Lower leg skin (tissue), 4 donors: ENCODE measurements at regions not wholly inside any gene's neighbourhood (a gene's known extent, or its start where the extent isn't known, plus 50 kb on each side); places are given as distances from the start of the nearest gene placed in this dataset.
"Not testable (repeated sequence)": the region's sequence is repeated elsewhere in the genome, so short reads cannot be mapped to it uniquely, and the experiment has no call there.

Source experiments
- DNase-seq, 2 donors: peaks; one replicate each; pipeline ENCODE4 v3.0.0-alpha.2; 2019; ENCODE audit warnings: low spot score in 2 of 2
- H3K4me3 ChIP-seq: fragments of 200-600 bp; sonication (generic); 2 replicates; pipeline ENCODE4 v1.5.1; 2017; ENCODE audit warnings: mild to moderate bottlenecking, low read depth; ENCODE audit not compliant: poor library complexity, severe bottlenecking
- POLR2A ChIP-seq, 2 donors: fragments of 450-650 bp; IDR thresholded peaks; one replicate each; pipeline ENCODE4 v1.6.1; 2016 to 2017; ENCODE audit warnings: antibody characterized with exemption in 2 of 2, mild to moderate bottlenecking in 1 of 2, moderate library complexity in 1 of 2
- WGBS, 2 donors: methylation state at CpG; one replicate each; pipeline ENCODE4 v1.1.5; 2018; 5-methylcytosine and 5-hydroxymethylcytosine counted together
- intact Hi-C: fragments of 100-400 bp; cut with DNase I; formaldehyde crosslinking; loops from one replicate; pipeline ENCODE4 v1.15.0; 2023; ENCODE audit warnings: low total_unique reads
- TF ChIP-seq, protein P1 (sequence below), 3 donors: fragments of 450-650 bp; IDR thresholded peaks; one replicate each; pipeline ENCODE4 v1.5.1; 2016; ENCODE audit warnings: antibody characterized with exemption in 3 of 3, mild to moderate bottlenecking in 3 of 3, moderate library complexity in 2 of 3

- WGBS, 2 donors, result 60 to 65% methylated on average over 2 of the region's 2 CpGs
- no peak overlapping the region for H3K4me3 ChIP-seq
- TF ChIP-seq, protein P1, sequence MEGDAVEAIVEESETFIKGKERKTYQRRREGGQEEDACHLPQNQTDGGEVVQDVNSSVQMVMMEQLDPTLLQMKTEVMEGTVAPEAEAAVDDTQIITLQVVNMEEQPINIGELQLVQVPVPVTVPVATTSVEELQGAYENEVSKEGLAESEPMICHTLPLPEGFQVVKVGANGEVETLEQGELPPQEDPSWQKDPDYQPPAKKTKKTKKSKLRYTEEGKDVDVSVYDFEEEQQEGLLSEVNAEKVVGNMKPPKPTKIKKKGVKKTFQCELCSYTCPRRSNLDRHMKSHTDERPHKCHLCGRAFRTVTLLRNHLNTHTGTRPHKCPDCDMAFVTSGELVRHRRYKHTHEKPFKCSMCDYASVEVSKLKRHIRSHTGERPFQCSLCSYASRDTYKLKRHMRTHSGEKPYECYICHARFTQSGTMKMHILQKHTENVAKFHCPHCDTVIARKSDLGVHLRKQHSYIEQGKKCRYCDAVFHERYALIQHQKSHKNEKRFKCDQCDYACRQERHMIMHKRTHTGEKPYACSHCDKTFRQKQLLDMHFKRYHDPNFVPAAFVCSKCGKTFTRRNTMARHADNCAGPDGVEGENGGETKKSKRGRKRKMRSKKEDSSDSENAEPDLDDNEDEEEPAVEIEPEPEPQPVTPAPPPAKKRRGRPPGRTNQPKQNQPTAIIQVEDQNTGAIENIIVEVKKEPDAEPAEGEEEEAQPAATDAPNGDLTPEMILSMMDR (IDR thresholded peaks at IDR 0.05), result no peak
- no peak for TF ChIP-seq POLR2A (IDR thresholded peaks at IDR 0.05)
- intact Hi-C loops, result no loop called here
- no peak for DNase-seq
These were observed 270.5 kb downstream of the BCAT1 start for GRCh38 chr12:24678436-24678835.

DNA sequence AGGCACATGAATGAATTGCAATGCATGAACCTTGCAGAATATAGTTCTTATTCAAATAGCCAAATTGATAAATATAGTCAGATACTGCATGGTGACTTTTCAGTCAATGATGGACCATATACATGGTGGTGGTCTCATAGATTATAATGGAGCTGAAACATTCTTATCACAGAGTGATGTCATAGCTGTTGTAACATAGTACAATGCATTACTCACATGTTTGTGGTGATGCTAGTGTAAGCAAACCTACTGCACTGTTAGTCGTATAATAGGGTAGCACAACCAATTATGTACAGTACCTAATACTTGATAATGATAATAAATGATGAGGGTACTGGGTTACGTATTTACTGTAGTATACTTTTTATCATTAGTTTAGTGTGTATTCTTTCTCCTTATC is 280.3 kb downstream of the BCAT1 start:
- DNase-seq, result no peak
- TF ChIP-seq, protein P1 (IDR thresholded peaks at IDR 0.05), result no peak
- no peak for TF ChIP-seq POLR2A (IDR thresholded peaks at IDR 0.05)
- 44 to 85% methylated on average over 2 of the region's 2 CpGs for WGBS, 2 donors
- intact Hi-C loops, result no loop called here
- no peak overlapping the region for H3K4me3 ChIP-seq

DNA sequence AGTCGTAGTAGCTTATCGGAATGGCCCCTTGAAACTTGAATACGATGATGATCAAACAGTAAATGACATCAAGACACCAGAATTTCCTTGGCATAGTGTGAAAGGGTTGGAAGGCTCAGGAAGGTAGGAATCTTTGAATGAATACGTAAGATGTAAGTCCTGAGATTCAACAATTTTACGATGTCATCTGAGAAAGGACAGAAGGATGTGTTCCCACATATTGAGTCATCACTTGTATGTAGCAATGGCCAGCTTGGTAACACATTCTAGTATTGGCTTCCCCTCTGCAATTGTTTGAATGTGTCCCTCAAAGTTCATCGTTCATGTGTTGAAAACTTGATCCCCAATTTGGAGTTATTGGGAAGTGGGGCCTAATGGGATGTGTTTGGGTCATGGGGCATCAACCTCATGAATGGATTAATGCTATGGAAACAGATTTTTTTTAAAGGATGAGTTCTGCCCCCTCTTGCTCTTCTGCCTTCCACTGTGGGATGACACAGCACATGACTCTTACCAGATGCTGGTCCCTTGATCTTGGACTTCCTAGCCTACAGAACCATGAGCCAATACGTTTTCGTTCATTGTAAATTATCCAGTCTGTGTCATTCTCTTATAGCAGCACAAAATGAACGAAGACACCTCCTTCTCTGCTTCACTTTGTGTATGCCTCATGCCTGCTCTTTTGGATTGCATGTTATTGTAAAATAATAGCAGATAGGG is 284.6 kb downstream of the BCAT1 start:
- 90 to 92% methylated on average over 9 of the region's 9 CpGs for WGBS, 2 donors
- intact Hi-C loops, result no loop called here
- no peak overlapping the region for H3K4me3 ChIP-seq
- TF ChIP-seq, protein P1 (IDR thresholded peaks at IDR 0.05), result no peak
- no peak for TF ChIP-seq POLR2A (IDR thresholded peaks at IDR 0.05)
- DNase-seq, result no peak

GRCh38 chr12:24661657-24662096 is 287.2 kb downstream of the BCAT1 start:
- no peak overlapping the region for H3K4me3 ChIP-seq
- no peak for TF ChIP-seq POLR2A (IDR thresholded peaks at IDR 0.05)
- TF ChIP-seq, protein P1 (IDR thresholded peaks at IDR 0.05), result no peak
- 49 to 56% methylated on average over 5 of the region's 5 CpGs for WGBS, 2 donors
- intact Hi-C loops, result no loop called here
- peak; percentile 23 to 85 for DNase-seq

DNA sequence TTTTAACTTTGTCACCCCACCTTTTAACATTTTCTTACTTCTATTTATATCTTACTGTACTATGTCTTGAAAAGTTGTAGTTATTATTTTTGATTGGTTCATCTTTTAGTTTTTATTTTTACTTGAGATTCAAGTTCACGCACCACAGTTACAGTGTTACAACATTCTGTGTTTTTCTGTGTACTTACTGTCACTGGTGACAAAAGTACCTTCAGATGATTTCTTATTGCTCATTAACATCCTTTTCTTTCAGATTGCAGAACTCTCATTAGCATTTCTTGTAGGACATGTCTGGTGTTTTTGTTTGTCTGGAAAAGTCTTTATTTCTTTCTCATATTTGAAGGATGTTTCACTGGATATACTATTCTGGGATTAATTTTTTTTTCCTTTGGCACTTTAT is 289.9 kb downstream of the BCAT1 start:
- TF ChIP-seq, protein P1 (IDR thresholded peaks at IDR 0.05), result no peak
- TF ChIP-seq POLR2A (IDR thresholded peaks at IDR 0.05), result no peak
- no peak for DNase-seq
- 84 to 95% methylated on average over 1 of the region's 1 CpG for WGBS, 2 donors
- H3K4me3 ChIP-seq, result no peak overlapping the region
- intact Hi-C loops, result no loop called here

- H3K4me3 ChIP-seq, DNase-seq, intact Hi-C loops: not testable (repeated sequence)
- WGBS, 2 donors, result 85 to 93% methylated on average over 4 of the region's 4 CpGs
These were observed 294.6 kb downstream of the BCAT1 start for GRCh38 chr12:24654344-24654743.
